SKM-1 treated with dmso at 0.1 percent for 144 hours (cell line): ENCODE measurements at regions not wholly inside any gene's neighbourhood (a gene's known extent, or its start where the extent isn't known, plus 50 kb on each side); places are given as distances from the start of the nearest gene placed in this dataset.

Source experiments
- DNase-seq: peaks from one replicate; lab custom pipeline; 2025; ENCODE audit not compliant: unreplicated experiment; lab: John Stamatoyannopoulos, UW

DNA sequence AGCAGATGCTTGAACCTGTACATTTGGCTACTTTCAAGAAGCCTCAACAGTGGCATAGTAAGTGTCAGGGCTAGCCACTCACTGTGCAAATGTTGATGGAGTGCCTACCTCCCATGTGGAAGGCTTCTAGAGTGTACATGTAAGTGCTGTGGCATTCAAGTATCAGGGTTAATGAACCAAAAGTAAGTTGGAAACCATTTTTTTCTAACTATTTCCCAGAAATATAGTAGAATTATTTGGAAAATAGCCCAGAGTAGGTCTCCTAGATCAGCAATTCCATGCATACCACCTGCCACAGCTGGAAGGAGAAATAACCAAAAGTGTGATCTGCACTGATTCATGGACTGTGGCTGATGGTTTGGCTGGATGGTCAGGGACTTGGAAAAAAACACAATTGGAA is 53.3 kb downstream of the FOXD1 start:
- no peak for DNase-seq

- DNase-seq = no peak
These were observed 54.0 kb downstream of the FOXD1 start for GRCh38 chr5:73394610-73395009.

DNA sequence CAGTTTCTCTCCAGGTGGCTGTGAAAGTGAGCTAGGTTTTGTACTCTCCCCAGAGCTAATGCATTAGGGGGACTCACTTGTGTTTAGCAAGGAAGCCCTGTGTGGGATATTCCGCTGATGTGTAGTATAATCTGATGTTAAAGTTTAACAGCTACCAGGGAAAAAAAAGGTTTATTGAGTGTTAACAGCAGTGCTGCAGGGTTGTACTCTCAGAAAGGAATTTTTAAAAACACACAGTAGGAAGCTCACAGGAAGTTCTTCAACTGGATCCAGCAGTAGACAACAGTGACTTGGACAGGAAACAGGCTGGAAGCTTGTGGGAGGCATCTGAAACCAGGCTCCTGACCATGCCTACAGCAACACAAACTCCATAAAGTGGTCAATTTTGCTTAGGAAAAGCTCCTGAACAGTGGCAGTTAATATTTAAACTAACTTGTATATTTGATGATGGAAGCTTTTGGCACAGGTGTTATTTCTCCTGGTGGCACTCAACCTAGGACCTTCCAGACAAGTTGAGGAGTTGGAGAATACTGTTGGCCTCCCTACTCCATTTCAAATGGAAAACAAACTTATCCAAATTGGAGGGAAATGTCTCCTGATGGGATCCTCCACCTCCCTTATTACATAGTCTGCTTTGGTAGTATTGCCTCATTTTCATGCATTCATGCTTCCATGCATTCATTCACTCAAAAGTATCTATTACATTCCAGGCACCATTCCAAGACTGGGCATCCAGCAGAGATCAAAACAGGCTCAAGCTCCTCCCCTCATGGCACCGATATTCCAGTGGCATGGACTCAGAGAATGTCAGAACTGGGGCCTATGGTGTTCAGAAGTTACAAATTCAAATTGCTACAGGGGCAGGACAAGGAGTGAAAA is 54.7 kb downstream of the FOXD1 start:
- no peak for DNase-seq

- DNase-seq = no peak
These were observed 55.8 kb downstream of the FOXD1 start for GRCh38 chr5:73392775-73393174.

- DNase-seq = no peak
These were observed 57.1 kb downstream of the FOXD1 start for GRCh38 chr5:73391441-73391881.

- no peak for DNase-seq
These were observed 57.6 kb downstream of the FOXD1 start for GRCh38 chr5:73390972-73391371.

DNA sequence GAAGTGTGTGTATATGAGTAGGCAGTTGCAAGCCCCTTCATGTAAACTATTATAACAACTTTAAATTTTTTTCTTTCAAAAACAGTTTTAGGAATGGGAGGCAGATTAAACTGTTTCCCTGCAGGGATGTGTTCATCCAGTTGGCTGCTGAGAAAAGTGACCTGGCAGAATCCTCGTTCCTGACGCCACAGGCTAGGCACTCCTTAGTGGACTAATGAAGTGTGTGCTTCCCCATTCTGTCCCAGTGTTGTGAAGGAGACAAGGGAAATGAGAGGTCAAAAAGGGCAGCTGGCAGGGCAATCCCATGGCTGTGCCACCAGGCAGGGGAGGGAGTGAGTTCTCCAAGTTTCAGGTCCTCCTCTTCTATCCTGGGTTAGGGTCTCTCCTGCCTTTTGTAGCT is 59.8 kb downstream of the FOXD1 start:
- no peak for DNase-seq

DNA sequence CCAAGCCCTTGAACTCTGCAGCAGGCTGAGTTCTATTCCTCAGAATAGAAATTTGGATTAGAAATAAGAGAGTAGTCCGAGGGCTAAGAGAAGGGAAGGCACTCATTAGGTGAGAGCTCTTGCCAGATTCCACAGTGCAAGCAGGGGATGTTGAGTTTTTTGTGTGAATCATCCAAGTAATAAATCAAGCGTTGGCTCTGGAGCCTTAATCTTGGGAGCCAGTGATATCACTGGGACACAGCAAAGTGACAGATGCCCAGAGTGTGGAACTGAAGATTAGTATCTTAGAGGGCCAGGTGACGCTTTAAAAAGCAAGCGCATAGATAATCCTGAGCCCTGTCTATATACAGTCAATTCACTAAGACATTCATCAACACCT is 60.3 kb downstream of the FOXD1 start:
- DNase-seq = no peak

GRCh38 chr5:73387601-73388305 is 60.8 kb downstream of the FOXD1 start:
- no peak for DNase-seq

- DNase-seq = no peak
These were observed 61.4 kb downstream of the FOXD1 start for GRCh38 chr5:73387149-73387591.

- no peak for DNase-seq
These were observed 63.7 kb downstream of the FOXD1 start for GRCh38 chr5:73384861-73385260.

- DNase-seq = no peak
These were observed 66.2 kb downstream of the FOXD1 start for GRCh38 chr5:73382401-73382740.

GRCh38 chr5:73381590-73382400 is 66.8 kb downstream of the FOXD1 start:
- no peak for DNase-seq

DNA sequence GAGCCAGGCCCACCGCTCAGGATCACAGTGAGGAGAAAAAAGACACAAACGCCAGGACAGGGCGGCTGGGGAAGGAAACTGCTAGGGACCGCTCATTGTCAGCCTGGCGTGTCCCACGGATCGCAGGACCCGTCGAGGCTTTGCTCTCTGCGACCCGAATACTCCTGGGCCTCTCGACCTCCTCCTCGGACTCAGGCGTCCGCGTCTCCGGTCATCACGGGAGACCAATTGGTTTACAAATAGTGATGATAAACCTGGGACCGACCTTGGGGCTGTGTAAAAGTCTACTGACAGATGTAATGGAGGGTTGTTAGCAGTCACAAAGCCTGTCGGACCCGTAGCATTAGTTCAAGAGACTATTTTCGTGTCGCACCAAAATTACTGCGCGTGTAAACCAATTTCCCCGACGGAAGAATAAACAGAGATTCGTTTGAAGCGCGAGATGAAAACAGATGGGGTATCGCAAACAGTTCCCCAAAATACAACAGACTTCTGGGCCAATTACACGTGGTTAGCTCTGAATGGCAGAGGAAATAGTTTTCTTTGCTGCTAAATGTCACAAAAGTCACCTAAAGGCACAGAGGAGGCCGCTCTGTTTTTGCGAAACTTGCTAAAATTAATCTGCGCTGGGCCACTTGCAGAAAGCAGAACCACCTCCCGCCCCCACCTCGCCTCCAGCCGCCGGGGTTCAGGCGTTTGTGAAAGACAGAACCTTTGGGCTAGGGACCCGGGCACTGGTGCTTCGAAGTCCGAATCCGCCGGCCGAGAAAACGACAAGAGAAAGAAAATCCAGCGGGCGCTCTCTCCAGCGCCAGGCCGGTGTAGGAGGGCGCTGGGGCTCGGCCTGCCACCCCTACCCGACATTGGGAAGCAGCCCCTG is 67.6 kb downstream of the FOXD1 start:
- no peak for DNase-seq

GRCh38 chr5:73380041-73380440 is 68.5 kb downstream of the FOXD1 start:
- DNase-seq = no peak

DNA sequence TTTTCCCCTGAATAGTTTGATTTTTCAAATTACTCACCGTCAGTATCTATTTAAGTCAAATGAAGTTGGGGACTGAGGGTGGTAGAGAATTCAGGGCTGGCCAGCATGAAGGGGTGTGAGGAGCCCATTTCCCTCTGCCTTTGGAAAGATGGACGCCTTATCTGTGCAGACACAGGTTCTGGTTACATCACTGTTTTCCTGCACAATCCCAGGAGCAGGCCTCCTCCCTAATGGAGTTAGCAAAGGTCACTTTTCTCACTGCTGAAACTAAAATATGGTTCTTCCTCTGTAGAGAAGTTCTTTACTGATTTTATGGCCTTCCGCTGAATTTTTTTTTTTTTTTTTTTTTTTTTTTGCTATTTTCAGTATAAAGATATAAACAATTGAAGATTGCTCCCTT is 69.1 kb downstream of the FOXD1 start:
- DNase-seq = no peak

DNA sequence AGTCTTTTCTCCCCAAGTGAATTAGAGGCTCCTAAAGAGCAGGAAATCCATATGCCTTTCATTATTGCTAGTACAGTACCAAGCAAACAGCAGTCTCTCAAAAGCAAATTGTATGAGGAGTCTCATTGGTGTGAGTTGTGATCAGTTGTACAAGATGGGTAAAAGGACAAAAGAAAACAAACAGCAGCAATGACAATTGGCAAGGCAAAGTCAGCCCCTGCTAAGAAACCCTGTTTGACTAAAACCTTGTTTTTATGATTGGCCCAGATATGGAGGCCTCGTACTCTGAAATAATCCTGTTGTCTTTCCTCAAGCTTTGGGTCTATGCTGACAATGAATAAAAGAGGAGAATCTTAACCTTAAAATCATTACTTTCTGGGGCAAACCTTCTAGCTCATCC is 69.8 kb downstream of the FOXD1 start:
- DNase-seq = no peak

DNA sequence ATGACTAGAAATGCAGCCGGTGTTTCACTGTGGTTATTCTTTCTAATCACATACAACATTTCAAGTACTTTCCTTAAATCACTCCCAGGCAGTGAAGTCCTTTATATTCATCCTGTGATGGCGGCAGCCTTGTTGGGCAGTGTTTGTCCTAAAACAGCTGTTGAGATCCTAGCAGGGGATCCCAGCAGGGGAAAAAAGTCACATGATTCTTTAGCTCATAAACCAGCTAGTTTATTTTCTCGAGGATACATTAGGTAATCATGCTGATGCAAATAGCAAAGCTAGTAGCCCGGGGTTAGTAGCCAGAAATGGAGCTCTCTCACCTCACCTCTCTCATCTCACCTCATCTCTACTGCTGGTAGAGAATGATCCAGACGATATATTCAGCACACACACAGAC is 70.5 kb downstream of the FOXD1 start:
- DNase-seq = no peak

- DNase-seq = no peak
These were observed 71.9 kb downstream of the FOXD1 start for GRCh38 chr5:73376618-73377170.

- no peak for DNase-seq
These were observed 72.6 kb downstream of the FOXD1 start for GRCh38 chr5:73375949-73376348.
